Upper lobe of left lung (tissue), 4 donors: ENCODE measurements at regions not wholly inside any gene's neighbourhood (a gene's known extent, or its start where the extent isn't known, plus 50 kb on each side); places are given as distances from the start of the nearest gene placed in this dataset.

Experiments
- POLR2A ChIP-seq, 4 donors: fragments of 450-650 bp; IDR thresholded peaks; one replicate each; pipeline ENCODE4 v1.5.1; 2016 to 2017; ENCODE audit warnings: antibody characterized with exemption in 4 of 4, mild to moderate bottlenecking in 2 of 4
- POLR2AphosphoS5 ChIP-seq, 2 donors: sonication (generic); formaldehyde crosslinking; IDR thresholded peaks; one replicate each; pipeline ENCODE4 v1.5.1; 2017; ENCODE audit warnings: antibody characterized with exemption in 2 of 2
- TF ChIP-seq, protein P1 (sequence below), 6 experiments: fragments of 450-650 bp in 4 of 6; fragments of 200-600 bp in 2 of 6; sonication (generic) in 2 of 6; IDR thresholded peaks; one replicate each; pipeline ENCODE4 v1.5.1; 2016 to 2019; ENCODE audit warnings: antibody characterized with exemption in 6 of 6

DNA sequence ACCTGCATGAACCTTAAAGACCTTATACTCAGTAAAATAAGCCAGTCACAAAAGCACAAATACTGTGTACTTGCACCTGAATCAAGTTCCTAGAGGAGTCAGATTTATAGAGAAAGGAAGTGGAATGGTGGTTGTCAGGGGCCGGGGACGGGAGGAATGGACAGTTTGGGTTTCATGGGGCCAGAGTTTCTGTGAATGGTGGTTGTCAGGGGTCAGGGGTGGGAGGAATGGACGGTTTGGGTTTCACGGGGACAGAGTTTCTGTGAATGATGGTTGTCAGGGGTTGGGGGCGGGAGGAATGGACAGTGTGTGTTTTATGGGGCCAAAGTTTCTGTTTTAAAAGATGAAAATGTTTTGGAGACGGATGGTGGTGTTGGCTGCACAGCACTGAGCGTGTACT lies 260.0 kb upstream of the MKI67 start:
- TF ChIP-seq, protein P1, sequence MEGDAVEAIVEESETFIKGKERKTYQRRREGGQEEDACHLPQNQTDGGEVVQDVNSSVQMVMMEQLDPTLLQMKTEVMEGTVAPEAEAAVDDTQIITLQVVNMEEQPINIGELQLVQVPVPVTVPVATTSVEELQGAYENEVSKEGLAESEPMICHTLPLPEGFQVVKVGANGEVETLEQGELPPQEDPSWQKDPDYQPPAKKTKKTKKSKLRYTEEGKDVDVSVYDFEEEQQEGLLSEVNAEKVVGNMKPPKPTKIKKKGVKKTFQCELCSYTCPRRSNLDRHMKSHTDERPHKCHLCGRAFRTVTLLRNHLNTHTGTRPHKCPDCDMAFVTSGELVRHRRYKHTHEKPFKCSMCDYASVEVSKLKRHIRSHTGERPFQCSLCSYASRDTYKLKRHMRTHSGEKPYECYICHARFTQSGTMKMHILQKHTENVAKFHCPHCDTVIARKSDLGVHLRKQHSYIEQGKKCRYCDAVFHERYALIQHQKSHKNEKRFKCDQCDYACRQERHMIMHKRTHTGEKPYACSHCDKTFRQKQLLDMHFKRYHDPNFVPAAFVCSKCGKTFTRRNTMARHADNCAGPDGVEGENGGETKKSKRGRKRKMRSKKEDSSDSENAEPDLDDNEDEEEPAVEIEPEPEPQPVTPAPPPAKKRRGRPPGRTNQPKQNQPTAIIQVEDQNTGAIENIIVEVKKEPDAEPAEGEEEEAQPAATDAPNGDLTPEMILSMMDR (IDR thresholded peaks at IDR 0.05) = no peak
- no peak for TF ChIP-seq POLR2A (IDR thresholded peaks at IDR 0.05)
- no peak for TF ChIP-seq POLR2AphosphoS5 (IDR thresholded peaks at IDR 0.05)
